ENCODE measurements at regions not wholly inside any gene's neighbourhood (a gene's known extent, or its start where the extent isn't known, plus 50 kb on each side); places are given as distances from the start of the nearest gene placed in this dataset.
"Not testable (repeated sequence)": the region's sequence is repeated elsewhere in the genome, so short reads cannot be mapped to it uniquely, and the experiment has no call there.

DNA sequence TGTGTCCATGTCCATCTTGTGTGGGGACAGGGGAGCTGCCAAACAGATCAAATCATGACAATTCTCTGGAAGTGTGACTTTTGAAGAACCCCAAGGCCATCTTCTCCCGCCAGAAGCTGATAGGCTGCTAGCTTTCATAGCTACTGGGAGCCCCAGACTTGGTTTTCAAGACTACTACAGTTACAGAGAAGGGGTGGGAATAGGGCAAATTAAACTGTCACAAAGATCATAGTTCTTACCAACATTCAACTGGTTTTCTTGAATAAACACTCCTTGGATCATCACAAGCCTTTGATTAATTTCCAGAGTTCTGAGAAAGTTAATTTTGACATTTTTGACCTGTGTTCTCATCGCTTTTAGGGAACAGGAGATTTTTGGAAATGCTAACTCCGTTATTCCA, 67.8 kb upstream of the FARP1 start:
- H3K27ac ChIP-seq, result no peak overlapping the region
- DNase-seq (ENCODE audit: low read depth, low spot score), result no peak

DNA sequence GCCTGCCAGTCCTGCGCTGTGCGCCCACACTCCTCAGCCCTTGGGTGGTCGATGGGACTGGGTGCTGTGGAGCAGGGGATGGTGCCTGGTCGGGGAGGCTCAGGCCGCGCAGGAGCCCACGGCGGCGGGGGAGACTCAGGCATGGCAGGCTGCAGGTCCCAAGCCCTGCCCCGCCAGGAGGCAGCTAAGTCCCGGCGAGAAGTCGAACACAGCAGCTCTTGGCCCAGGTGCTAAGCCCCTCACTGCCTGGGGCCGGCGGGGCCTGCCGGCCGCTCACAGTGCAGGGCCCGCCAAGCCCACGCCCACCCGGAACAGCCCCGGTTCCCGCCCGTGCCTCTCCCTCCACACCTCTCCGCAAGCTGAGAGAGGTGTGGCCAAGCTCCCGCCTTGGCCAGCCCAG, 66.6 kb upstream of the FARP1 start:
- DNase-seq (ENCODE audit: low read depth, low spot score); H3K27ac ChIP-seq: not testable (repeated sequence)

DNA sequence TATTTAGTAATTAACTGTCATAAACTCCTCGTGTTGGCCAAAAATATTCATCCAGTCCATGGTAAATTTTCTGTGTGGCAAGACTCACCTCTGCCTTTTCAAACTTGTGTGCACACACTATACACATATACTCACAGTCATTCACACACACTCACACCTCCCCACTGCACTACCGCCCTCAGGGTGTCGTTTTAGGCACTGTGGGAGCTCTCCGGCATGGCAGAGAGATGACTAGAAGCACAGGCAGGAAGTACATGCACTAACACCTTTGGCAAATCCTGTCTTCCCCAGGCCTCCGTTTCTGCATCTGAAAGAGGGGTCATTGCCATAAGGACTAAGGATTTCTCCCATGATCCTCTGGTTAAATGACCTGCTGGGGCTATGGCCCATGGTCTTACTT, 62.6 kb upstream of the FARP1 start:
- DNase-seq (ENCODE audit: low read depth, low spot score), result no peak
- no peak overlapping the region for H3K27ac ChIP-seq

DNA sequence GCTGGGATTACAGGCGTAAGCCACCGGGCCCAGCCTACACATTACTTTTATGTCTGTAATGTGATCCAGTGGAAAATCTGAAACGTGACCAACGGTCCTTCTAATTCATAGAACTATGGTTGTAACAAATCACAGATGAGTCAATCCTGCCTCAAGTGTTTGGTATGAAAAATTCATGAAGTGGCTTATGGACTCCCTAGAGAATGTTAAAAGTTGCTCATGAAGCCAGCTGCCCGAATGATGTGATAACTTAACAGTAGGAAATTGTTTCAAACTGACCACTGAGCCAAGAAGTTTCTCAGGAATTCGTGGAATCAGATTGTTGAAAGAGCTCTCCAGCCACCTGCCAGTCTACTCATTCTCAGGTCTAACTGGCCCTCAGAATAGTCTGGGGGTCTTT, 59.4 kb upstream of the FARP1 start:
- DNase-seq (ENCODE audit: low read depth, low spot score), result no peak
- peak overlapping the region; percentile 55 for H3K27ac ChIP-seq

DNA sequence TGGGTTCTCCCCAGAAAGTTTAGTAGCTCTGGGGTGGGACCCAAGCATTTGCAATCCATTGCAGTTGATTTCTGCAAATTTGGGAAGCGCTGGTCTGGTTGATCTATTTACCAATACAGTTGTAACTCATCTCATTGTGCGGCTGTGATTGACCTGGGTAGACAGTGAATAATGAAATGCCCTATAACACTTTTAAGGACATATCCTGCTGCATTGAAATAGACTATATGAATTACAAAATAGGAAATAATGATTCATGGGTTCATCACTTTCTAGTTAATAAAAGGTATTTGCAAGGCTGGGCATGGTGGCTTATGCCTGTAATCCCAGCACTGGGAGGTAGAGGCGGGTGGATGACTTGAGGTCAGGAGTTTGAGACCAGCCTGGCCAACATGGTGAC, 59.0 kb upstream of the FARP1 start:
- no peak for DNase-seq (ENCODE audit: low read depth, low spot score)
- H3K27ac ChIP-seq, result peak overlapping the region; percentile 55

DNA sequence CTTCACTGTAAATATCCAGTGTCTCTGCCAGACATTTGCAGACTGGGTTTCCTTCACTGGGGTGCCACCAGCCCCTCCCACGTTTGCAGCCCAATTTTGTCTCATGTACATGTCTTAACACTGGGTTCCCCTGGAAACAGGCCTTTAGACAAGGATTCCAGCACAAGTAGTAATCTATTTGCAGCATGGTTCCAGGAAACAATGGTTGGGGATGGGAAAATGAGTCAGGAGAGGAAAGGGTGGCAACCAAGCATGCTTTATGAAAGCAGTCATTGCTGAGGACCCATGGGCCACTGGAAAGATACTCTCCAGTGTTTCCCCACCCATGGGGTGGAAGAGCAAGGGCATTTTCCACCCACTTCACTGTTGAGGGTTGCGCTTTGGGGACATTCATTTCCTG, 53.6 kb upstream of the FARP1 start:
- H3K27ac ChIP-seq, result peak overlapping the region; percentile 15

DNA sequence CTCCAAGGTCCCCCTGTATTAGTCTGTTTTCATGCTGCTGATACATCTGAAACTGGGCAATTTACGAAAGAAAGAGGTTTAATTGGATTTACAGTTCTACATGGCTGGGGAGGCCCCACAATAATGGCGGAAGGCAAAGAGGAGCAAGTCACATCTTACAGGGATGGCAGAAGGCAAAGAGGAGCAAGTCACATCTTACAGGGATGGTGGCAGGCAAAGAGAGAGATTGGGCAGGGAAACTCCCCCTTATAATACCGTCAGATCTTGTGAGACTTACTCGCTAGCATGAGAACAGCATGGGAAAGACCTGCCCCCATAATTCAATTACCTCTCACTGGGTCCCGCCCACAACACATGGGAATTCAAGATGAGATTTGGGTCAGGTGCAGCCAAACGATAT, 50.0 kb upstream of the FARP1 start:
- no peak for DNase-seq (ENCODE audit: low read depth, low spot score)
- H3K27ac ChIP-seq, result no peak overlapping the region

More for the DNA sequence above, 53.6 kb upstream of the FARP1 start:
- DNase-seq (ENCODE audit: low read depth, low spot score), result no peak
